ENCODE measurements at regions not wholly inside any gene's neighbourhood (a gene's known extent, or its start where the extent isn't known, plus 50 kb on each side); places are given as distances from the start of the nearest gene placed in this dataset.
"Not testable (repeated sequence)": the region's sequence is repeated elsewhere in the genome, so short reads cannot be mapped to it uniquely, and the experiment has no call there.

DNA sequence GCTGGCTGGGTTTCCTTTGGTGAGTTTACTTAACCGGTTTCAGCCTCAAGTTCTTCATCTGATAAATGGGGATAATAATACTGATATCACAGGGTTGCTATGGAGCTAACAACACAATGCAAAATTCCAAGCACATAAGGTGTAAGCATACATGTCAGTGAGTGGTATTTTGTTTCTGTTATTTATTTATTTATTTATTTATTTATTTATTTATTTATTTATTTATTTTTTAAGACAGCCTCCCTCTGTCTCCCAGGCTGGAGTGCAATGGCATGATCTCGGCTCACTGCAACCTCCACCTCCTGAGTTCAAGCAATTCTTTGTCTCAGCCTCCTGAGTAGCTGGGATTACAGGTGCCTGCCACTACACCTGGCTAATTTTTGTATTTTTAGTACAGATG is 1287.4 kb upstream of the TMEM132C start:
- not testable (repeated sequence) for FAIRE-seq; DNase-seq (ENCODE audit: low spot score in 2 of 2)

DNA sequence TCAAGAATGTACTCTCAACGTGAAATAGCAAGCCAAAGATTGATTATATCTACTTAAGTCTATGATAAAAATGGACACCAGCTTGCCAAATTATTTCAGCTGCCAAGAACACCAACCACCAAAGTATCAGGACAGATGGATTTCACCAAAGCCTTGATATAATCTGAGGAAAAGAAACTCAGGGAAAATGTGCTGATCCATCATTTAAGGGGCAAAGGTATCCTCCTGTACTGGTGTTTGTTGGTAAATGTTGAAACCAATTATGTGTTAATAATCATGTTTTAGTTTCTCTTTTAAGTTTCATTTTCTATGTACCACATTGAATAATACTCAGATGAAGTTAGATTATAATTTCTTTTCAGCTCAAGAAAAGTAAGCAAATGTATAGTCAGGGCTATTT is 1284.3 kb upstream of the TMEM132C start:
- no peak for FAIRE-seq
- DNase-seq (ENCODE audit: low spot score in 2 of 2), result no peak

DNA sequence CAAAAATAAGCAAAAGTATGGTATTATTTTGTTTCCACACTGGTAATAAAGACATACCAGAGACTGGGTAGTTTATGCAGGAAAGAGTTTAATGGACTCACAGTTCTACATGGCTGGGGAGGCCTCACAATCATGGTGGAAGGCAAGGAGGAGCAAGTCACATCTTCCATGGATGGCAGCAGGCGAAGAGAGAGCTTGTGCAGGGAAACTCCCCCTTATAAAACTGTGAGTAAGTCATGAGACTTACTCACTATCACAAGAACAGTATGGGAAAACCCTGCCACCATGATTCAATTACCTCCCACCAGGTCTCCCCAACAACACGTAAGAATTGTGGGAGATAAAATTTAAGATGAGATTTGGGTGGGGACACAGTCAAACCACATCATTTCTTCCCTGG is 1283.2 kb upstream of the TMEM132C start:
- not testable (repeated sequence) for FAIRE-seq; DNase-seq (ENCODE audit: low spot score in 2 of 2)

DNA sequence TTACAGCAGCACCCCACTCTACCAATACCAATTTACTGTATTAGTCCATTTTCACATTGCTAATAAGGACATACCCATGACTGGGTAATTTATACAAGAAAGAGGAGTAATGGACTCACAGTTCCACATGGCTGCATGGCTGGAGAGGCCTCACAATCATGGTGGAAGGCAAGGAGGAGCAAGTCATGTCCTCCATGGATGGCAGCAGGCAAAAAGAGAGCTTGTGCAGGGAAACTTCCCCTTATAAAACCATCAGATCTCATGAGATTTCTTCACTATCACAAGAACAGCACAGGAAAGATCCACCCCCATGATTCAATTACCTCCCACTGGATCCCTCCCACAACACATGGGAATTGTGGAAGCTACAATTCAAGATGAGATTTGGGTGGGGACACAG is 1281.3 kb upstream of the TMEM132C start:
- FAIRE-seq; DNase-seq (ENCODE audit: low spot score in 2 of 2): not testable (repeated sequence)

DNA sequence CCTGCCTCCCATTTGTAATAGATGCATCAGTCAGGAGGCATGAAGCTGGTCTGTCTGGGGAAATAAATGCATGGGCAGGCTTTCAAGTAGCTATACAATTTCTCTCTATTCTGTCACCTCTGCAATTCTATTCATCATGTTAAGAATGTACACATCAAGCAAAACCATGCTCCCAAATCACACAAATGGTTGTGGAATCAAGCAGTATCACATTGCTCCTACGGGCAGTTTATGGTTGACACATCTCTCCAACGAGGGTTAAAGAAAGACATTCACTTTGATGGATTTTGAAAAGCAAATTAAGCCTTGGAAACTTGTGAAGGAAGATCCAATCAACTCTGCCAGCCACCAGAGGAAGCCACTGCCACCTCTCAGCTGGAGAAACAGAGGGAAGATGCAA is 1277.4 kb upstream of the TMEM132C start:
- DNase-seq (ENCODE audit: low spot score in 2 of 2) (no peak), FAIRE-seq (no peak)

DNA sequence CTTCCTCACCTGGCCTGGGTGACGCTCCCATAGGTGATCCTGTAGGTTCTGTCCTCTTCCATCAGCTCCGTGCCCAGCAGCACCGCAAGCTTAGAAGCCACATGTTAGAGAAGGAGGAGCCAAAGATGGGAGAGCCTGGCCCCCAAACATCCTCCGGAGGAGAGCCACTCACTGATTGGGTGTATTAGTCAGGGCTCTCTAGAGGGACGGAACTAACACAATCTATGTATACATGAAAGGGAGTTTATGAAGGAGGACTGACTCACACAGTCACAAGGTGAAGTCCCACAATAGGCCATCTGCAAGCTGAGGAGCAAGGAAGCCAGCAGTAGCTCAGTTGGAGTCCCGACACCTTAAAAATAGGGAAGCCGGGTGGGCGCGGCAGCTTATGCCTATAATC is 1273.1 kb upstream of the TMEM132C start:
- DNase-seq (ENCODE audit: low spot score in 2 of 2) (no peak), FAIRE-seq (no peak)

DNA sequence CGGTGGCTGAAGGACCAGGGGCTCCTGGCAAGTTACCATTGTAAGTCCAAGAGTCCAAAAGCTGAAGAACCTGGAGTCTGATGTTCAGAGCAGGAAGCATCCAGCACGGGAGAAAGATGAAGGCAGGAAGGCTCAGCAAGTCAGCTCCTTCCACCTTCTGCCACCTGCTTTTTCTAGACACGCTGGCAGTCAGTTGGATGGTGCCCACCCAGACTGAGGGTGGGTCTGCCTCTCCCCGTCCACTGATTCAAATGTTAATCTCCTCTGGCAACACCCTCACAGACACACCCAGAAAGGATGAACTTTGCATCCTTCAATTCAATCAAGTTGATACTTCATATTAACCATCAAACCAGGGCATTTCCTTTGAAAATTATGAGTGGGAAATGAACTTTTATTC is 1272.4 kb upstream of the TMEM132C start:
- DNase-seq (ENCODE audit: low spot score in 2 of 2) (no peak), FAIRE-seq (no peak)

DNA sequence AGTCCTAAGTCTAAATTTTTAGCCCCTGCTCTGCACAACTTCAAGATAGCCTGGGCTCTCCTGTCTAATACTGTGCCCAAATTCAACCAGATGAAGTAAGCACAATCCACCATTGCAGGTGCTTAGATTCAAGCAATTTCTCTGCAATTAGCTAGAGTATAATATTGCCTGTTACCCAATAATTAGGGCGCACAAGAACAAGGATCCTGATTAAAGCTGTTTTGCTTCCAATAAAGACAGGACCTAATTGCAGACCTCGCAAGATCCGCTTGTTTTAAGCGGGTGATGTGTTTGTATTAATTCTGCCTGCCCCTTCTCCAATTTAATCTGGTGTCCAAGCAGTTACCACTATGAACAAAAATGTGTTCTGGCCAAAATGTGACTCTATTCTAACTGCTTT is 1268.9 kb upstream of the TMEM132C start:
- FAIRE-seq, result no peak
- no peak for DNase-seq (ENCODE audit: low spot score in 2 of 2)

DNA sequence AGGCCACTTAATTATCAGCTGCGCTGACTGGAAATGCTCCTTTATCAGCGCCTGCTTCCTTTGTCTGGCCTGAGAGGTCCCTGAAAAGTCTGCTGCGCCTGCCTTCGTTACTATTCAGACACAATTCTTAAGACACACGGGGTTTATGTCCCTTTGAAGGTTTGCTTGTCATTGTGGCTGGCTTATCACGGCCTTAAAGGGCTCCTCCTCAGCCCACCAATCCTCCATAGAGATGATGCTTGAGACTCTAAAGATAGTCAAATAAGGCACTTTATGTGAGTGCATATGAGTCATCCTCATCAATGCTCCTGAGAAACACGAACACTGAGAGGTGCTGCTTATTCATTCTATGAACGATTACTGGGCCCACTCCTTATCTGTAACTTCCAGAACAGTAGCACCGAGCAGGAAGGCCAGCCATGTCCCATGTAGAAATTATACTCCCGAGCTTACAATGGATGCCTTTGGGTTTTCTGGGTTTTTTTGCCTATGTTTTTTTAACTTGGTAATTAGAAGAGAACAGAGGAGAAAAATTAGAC is 1268.2 kb upstream of the TMEM132C start:
- no peak for FAIRE-seq
- DNase-seq (ENCODE audit: low spot score in 2 of 2), result no peak

DNA sequence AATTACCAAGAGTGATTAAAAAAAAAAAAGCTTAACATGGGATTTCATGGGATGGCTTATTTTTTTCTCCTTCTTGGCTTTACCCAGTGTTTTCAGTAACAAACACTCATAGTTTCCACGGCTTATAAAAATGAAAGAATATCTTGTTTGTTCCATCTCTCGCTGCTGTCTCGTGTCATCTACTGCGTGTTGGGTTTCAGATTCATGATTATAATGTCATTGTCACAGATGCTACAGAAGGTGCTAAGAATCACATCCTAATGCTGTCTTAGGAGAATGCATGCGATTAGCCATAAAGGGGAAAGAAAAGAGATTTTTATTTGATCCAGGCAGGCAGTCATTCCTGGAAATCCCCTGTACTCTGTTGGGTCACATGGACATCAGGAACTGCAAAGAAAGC is 1267.6 kb upstream of the TMEM132C start:
- DNase-seq (ENCODE audit: low spot score in 2 of 2) (no peak), FAIRE-seq (no peak)

DNA sequence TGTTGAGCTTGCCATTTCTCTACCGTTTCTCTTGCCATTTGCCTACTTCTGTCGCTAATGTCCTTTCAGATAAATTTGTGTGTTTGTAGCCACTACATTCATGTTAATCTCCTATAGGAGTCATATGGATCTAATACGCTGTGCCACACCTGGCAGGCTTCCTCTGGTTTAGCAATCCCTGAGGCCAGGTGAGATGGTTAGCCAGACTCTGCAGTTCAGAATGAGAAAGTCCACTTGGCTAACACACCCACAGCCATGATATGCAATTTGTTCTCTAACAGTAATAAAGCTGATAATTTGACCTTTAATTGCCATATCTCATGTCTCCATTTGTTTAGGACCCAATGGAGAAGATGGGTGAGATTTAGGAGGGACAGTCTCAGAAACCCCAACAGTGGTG is 1261.6 kb upstream of the TMEM132C start:
- no peak for FAIRE-seq

DNA sequence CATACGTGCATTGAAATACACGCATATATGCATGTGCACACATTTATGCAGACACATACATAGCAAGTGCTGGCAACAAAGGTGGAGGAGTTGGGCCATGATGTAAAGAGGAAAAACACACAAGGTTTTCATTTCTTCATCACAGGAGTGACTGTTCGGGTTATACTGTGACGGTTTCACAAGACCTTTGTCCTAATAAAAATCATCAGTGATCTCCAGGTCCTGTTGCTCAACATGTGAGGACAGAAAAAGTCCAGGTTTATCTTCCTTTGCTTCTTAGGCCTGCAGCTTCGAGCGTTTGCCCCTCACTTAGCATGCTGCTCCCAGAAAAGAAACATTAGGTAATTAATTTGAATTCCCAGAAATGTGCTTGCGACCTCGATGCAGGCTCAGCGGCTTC is 1260.0 kb upstream of the TMEM132C start:
- FAIRE-seq, result no peak
- no peak for DNase-seq (ENCODE audit: low spot score in 2 of 2)

More for the DNA sequence above, 1261.6 kb upstream of the TMEM132C start:
- DNase-seq (ENCODE audit: low spot score in 2 of 2), result no peak

DNA sequence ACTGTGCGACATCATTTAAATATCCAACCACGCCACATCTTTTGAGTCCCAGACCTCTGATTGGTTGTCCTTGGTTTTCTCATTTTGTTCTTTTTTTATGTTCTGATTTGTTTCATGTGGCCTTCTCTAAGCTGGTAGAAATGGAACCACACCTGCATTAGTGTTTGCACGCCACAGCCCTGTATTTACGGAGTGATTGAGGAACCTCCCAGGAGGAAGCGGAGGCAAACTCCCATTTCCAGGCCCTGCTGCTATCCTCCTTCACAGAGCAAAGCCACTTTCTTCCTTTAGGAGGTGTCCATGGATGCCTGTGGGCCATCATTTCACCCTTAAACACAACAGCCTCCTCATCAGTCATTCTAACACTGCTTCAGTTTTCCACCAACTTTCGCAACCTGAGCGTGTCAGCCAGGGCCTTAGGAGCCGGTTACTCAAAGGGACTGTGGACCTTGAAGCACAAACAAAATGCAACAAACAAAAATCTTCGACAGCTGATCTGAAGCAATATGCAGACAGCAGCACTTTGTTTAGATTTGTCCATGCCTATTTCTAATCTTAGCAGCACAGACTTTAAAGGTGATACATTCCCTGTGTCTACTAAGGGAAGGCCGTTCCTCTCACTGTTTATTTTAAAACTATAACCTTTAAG is 1258.1 kb upstream of the TMEM132C start:
- FAIRE-seq, result no peak
- no peak for DNase-seq (ENCODE audit: low spot score in 2 of 2)

DNA sequence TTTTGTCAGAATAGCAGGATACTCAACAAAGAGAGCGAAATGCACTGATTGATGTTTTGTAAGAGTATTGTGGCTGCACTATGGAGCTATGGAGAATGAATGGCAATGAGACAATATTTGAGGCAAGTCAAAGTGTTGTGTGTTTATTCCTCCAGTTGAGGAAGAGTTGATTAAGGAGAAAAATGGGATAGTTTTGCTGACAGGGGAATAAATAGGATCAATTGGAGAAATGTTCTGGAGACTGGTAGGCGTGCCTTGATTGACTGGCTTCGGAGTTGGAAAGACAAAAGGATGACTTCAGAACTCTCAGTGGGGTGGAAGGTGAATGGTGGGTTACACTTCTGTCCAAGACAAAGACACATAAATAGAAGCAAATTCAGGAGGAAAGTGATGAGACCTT is 1254.9 kb upstream of the TMEM132C start:
- no peak for FAIRE-seq

DNA sequence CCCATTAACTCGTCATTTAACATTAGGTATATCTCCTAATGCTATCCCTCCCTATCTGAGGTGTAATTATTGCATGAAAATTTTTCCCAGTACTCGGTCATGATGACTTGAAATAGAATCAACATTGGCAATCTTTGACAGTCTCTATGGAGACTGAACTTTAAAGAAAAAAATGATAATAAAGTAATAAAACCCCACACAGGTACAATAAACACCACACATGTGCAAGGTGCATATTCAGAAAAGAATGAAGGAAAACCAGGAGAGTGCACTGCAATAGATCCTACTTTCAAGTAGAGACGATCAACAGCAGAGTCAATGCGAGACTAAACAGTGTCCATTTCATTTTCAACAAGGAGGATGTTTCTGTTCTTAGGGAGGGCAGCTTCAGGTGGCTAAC is 1253.8 kb upstream of the TMEM132C start:
- DNase-seq (ENCODE audit: low spot score in 2 of 2), result no peak

More for the DNA sequence above, 1254.9 kb upstream of the TMEM132C start:
- DNase-seq (ENCODE audit: low spot score in 2 of 2), result no peak

DNA sequence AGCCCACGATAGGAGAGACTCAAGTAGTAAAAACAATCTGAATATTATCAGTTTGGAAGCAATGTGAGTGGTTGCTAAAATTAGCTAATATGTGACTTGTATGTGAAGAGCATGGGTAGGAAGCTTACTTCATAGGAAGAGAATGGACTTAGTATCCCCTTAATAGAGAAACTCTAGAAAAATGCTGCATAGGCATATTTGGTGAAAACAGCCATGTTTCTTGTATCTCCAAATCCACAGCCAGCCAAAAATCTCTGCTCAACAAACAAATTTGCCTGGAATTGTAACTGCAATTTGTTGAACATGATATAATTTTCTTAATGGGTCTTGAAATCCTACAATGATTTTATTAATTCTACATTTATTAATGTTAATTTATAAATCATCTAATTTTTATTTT is 1252.9 kb upstream of the TMEM132C start:
- FAIRE-seq, result no peak
- no peak for DNase-seq (ENCODE audit: low spot score in 2 of 2)

More for the DNA sequence above, 1253.8 kb upstream of the TMEM132C start:
- no peak for FAIRE-seq

DNA sequence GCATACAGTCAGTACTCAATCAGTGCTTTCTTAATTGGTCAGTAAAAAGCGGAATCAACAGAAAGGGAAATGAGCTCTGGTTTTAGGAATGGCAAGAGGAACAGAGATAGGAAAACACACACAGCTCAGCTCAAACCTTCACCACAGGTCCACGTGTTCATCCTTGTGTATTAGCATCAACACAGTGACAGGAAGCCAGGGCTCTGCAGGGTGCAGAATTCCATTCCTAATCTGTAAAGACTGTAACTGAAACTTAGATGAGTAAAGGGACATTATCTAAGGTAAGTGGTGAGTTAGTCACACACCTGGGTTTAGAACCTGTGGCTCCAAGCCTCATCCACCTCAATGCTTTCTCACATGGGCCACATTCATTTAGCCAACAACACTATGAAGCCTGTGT is 1242.2 kb upstream of the TMEM132C start:
- DNase-seq (ENCODE audit: low spot score in 2 of 2), result no peak
- FAIRE-seq, result no peak

DNA sequence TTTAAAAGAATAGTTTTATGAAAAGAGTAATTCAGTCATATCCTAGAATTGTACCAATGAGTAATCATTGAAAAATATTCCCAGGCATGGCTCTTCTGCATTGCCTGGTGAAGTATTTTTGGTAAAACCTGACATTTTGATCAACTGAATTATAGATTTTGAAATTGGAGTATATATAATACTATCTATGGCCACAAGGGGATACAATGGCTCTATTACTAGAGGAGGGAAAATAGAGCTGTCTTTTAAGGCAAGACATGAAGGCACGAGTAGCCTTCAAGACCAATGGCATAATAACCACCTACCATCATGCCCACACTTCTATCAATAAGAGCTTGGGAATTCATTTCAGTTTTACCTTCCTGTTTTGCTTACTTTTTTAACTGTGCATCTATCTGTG is 1241.4 kb upstream of the TMEM132C start:
- FAIRE-seq (no peak), DNase-seq (ENCODE audit: low spot score in 2 of 2) (no peak)

DNA sequence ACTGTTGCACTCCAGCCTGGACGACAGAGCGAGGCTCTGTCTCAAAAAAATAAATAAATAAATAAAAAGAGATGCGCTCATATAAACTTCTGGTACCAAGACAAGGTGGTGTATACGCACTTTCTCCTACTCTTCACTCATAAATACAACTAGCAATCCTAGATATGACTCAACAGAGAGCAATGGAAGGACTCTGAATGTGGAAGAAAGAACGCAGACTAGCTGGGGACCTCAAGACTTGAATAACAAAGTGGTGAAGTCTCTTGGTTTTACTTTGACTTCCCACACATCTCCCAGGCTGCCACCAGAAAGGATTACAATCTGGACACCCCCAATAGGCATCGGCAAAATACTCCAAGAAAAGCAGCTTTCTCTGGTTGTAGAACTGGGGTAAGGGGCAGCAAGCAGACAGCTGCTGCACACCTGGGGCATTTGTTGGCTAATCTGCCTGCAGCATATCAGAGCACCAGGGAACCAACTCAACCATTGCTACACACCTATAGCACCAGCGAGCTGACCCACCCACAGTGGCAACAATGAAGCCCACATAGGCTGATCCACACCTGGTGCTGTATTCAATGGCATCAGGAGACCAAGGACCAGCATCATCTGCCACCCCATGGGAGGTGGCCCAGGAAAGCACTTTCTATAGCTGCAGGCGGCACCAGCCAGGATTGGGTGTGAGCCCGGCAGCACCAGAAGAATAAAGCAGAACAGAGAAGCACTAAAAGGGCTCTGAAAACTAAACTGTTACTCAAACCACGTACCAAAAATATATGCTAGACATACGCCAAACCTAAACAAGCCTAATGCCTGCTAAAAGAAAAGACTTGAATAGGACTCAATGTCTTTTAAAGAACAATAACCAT is 1231.7 kb upstream of the TMEM132C start:
- FAIRE-seq, result no peak
- DNase-seq (ENCODE audit: low spot score in 2 of 2), result no peak

DNA sequence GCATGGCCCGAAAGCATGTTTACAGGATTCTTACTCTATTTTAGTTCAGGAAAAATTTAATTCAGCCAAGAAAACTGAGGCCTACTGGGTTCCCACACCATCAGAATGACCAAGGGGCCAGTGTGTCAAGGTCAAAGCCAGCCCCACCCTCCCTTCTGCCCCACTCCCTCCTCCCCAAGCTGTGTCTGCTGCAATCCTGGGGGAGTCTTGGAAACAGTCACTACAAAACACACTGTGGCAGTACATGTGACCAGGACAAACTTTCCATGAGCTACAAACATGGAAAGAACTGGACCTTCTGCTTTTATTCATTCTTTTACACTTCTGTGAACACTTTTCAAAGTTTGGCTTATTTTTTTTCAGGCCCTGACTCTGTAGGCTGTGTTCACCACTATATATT is 1228.8 kb upstream of the TMEM132C start:
- DNase-seq (ENCODE audit: low spot score in 2 of 2), result no peak
- no peak for FAIRE-seq

DNA sequence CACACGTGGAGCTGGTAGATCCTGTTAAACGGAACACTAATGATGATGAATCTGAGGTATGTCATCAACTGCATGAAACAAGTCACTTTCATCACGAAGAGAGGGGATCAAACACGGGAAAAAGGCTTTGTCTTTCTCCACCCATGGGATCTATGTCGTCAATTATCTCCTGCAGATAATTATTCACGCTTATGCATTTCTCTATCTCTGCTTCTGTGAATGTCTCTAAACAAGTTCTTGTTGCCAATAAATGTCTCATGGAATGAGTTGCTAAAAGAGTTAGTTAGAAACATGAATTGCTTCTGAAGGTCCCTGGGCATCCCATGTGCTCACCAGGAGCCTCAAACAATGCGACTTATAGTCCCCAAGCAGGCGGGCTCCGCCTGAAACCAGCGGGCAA is 1228.2 kb upstream of the TMEM132C start:
- FAIRE-seq (no peak), DNase-seq (ENCODE audit: low spot score in 2 of 2) (no peak)

Data from frontal cortex (tissue), 3 donors.